ENCODE measurements at regions not wholly inside any gene's neighbourhood (a gene's known extent, or its start where the extent isn't known, plus 50 kb on each side); places are given as distances from the start of the nearest gene placed in this dataset.

- TF ChIP-seq POLR2AphosphoS5 (IDR thresholded peaks at IDR 0.05; ENCODE audit: low read depth, low read length) (no peak), E2F6 (IDR thresholded peaks at IDR 0.05) (no peak), CTCF (IDR thresholded peaks at IDR 0.05; ENCODE audit: control extremely low read depth in 1 of 3, insufficient read depth in 1 of 3, low read depth in 1 of 3, low read length in 3 of 3) (no peak), EP300 (IDR thresholded peaks at IDR 0.05; ENCODE audit: borderline replicate concordance in 1 of 2, low read depth in 2 of 2, low read length in 2 of 2) (no peak), ASH2L (IDR thresholded peaks at IDR 0.05; ENCODE audit: low read length) (no peak), POLR2A (IDR thresholded peaks at IDR 0.05; ENCODE audit: control extremely low read depth in 1 of 2, low read depth in 2 of 2, low read length in 2 of 2) (no peak), SRF (IDR thresholded peaks at IDR 0.05; ENCODE audit: low read depth, low read length) (no peak)
These were observed 286.5 kb upstream of the MGAT5 start for GRCh38 chr2:133967326-133967725.

Data from H1 (cell line).